ENCODE measurements at regions not wholly inside any gene's neighbourhood (a gene's known extent, or its start where the extent isn't known, plus 50 kb on each side); places are given as distances from the start of the nearest gene placed in this dataset.

DNA sequence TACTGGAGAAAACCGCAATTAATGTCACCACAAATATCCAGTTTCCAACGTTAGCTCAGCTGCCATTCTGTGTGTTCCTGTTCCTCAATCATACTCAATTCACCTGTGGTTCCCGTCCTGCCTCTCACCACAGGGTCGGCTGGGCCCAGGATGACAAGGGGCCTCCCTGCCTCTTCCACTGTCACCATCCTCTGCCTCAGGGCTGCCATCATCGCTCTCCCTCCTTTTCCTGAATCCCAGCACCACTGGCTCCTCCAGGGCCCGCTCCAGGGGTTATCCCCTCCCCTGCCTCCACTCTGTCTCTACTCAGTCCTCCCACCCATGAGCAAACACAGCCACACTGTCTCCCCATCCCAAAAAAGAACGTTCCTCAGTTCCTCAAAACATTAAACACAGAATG lies 170.9 kb upstream of the NSMCE3 start:
- TF ChIP-seq EZH2 (IDR thresholded peaks at IDR 0.05; ENCODE audit: borderline replicate concordance, low read depth, low read length, severe bottlenecking): no peak
- TF ChIP-seq, protein P1, sequence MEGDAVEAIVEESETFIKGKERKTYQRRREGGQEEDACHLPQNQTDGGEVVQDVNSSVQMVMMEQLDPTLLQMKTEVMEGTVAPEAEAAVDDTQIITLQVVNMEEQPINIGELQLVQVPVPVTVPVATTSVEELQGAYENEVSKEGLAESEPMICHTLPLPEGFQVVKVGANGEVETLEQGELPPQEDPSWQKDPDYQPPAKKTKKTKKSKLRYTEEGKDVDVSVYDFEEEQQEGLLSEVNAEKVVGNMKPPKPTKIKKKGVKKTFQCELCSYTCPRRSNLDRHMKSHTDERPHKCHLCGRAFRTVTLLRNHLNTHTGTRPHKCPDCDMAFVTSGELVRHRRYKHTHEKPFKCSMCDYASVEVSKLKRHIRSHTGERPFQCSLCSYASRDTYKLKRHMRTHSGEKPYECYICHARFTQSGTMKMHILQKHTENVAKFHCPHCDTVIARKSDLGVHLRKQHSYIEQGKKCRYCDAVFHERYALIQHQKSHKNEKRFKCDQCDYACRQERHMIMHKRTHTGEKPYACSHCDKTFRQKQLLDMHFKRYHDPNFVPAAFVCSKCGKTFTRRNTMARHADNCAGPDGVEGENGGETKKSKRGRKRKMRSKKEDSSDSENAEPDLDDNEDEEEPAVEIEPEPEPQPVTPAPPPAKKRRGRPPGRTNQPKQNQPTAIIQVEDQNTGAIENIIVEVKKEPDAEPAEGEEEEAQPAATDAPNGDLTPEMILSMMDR (IDR thresholded peaks at IDR 0.05; ENCODE audit: borderline replicate concordance, extremely low read depth, low read length, poor library complexity, severe bottlenecking): no peak
